Sigmoid colon (tissue), 6 donors: ENCODE measurements at regions not wholly inside any gene's neighbourhood (a gene's known extent, or its start where the extent isn't known, plus 50 kb on each side); places are given as distances from the start of the nearest gene placed in this dataset.

ENCODE experiments used
- DNase-seq: peaks from one replicate; pipeline ENCODE4 v3.0.0-alpha.2; 2019
- H3K27ac ChIP-seq, 4 donors: fragments of 200-600 bp; sonication (generic); one replicate each; pipeline ENCODE4 v1.5.1; 2016 to 2019; ENCODE audit warnings: mild to moderate bottlenecking in 1 of 4
- H3K27me3 ChIP-seq, 3 donors: fragments of 200-600 bp; sonication (generic); one replicate each; pipeline ENCODE4 v1.5.1; 2019; ENCODE audit warnings: mild to moderate bottlenecking in 1 of 3
- H3K36me3 ChIP-seq, 4 donors: fragments of 200-600 bp; sonication (generic); one replicate each; pipeline ENCODE4 v1.5.1; 2016 to 2019
- H3K4me1 ChIP-seq, 4 donors: fragments of 200-600 bp; sonication (generic); one replicate each; pipeline ENCODE4 v1.5.1; 2017 to 2019
- H3K4me3 ChIP-seq, 4 donors: fragments of 200-600 bp; sonication (generic); one replicate each; pipeline ENCODE4 v1.5.1; 2017 to 2019; ENCODE audit warnings: mild to moderate bottlenecking in 2 of 4, moderate library complexity in 1 of 4
- H3K9me3 ChIP-seq, 4 donors: fragments of 200-600 bp in 3 of 4; sonication (generic) in 3 of 4; one replicate each; pipeline versions ENCODE4 v1.5.1 to v1.6.1; 2013 to 2019
- EP300 ChIP-seq, 4 donors: sonication (generic); formaldehyde crosslinking; IDR thresholded peaks; one replicate each; pipeline ENCODE4 v1.6.1; 2017; ENCODE audit warnings: antibody characterized with exemption in 4 of 4
- POLR2A ChIP-seq, 2 donors: fragments of 450-650 bp; IDR thresholded peaks; one replicate each; pipeline ENCODE4 v1.6.1; 2016; ENCODE audit warnings: antibody characterized with exemption in 2 of 2, mild to moderate bottlenecking in 2 of 2, moderate library complexity in 2 of 2
- POLR2AphosphoS5 ChIP-seq, 4 donors: sonication (generic); formaldehyde crosslinking; IDR thresholded peaks; one replicate each; pipeline ENCODE4 v1.6.1; 2017; ENCODE audit warnings: antibody characterized with exemption in 4 of 4
- WGBS, 2 donors: extraction: QIAGEN DNeasy Blood & Tissue Kit; methylation state at CpG; one replicate each; pipeline ENCODE4 v1.1.7; 2013; 5-methylcytosine and 5-hydroxymethylcytosine counted together
- intact Hi-C: fragments of 100-400 bp; cut with DNase I; formaldehyde crosslinking; loops from one replicate; pipeline ENCODE4 v1.15.1; 2023
- TF ChIP-seq, protein P1 (sequence below), 4 experiments: fragments of 450-650 bp in 3 of 4; fragments of 200-600 bp in 1 of 4; IDR thresholded peaks; one replicate each; pipeline ENCODE4 v1.5.1; 2016 to 2019; ENCODE audit warnings: antibody characterized with exemption in 4 of 4, mild to moderate bottlenecking in 3 of 4, moderate library complexity in 2 of 4
- donor health status: healthy with polysubstance abuse.
- donor health status: healthy.

GRCh38 chr1:9437961-9438430, 101.3 kb upstream of the SLC25A33 start:
- WGBS, 2 donors = 78 to 80% methylated on average over 14 of the region's 14 CpGs
- TF ChIP-seq EP300 (IDR thresholded peaks at IDR 0.05) = no peak
- TF ChIP-seq POLR2AphosphoS5 (IDR thresholded peaks at IDR 0.05) = peak in 1 of 4 donors; percentile 5
- TF ChIP-seq POLR2A (IDR thresholded peaks at IDR 0.05) = no peak
- H3K36me3 ChIP-seq = no peaks in the 10 kb centered on the region
- H3K27ac ChIP-seq = peak overlapping the region; percentile 38 to 67 (median 52)
- peak; percentile 86 for DNase-seq
- no peaks in the 10 kb centered on the region for H3K9me3 ChIP-seq
- intact Hi-C loops = no loop called here
- no peak overlapping the region for H3K4me3 ChIP-seq
- H3K27me3 ChIP-seq = no peaks in the 10 kb centered on the region
- peaks cover 0 to 24% (median 20%) of the 10 kb centered on the region in 4 donors for H3K4me1 ChIP-seq

- no peaks in the 10 kb centered on the region for H3K9me3 ChIP-seq
- 71 to 78% methylated on average over 12 of the region's 12 CpGs for WGBS, 2 donors
- no peak for TF ChIP-seq EP300 (IDR thresholded peaks at IDR 0.05)
- peak in 1 of 4 donors; percentile 49 for TF ChIP-seq POLR2AphosphoS5 (IDR thresholded peaks at IDR 0.05)
- TF ChIP-seq, protein P1, sequence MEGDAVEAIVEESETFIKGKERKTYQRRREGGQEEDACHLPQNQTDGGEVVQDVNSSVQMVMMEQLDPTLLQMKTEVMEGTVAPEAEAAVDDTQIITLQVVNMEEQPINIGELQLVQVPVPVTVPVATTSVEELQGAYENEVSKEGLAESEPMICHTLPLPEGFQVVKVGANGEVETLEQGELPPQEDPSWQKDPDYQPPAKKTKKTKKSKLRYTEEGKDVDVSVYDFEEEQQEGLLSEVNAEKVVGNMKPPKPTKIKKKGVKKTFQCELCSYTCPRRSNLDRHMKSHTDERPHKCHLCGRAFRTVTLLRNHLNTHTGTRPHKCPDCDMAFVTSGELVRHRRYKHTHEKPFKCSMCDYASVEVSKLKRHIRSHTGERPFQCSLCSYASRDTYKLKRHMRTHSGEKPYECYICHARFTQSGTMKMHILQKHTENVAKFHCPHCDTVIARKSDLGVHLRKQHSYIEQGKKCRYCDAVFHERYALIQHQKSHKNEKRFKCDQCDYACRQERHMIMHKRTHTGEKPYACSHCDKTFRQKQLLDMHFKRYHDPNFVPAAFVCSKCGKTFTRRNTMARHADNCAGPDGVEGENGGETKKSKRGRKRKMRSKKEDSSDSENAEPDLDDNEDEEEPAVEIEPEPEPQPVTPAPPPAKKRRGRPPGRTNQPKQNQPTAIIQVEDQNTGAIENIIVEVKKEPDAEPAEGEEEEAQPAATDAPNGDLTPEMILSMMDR (IDR thresholded peaks at IDR 0.05) = no peak
- no peak for TF ChIP-seq POLR2A (IDR thresholded peaks at IDR 0.05)
- H3K36me3 ChIP-seq = no peaks in the 10 kb centered on the region
- peak overlapping the region; percentile 44 to 67 (median 52) for H3K27ac ChIP-seq
- DNase-seq = peak; percentile 87
- peaks cover 0 to 24% (median 21%) of the 10 kb centered on the region in 4 donors for H3K4me1 ChIP-seq
- intact Hi-C loops = no loop called here
- H3K4me3 ChIP-seq = no peak overlapping the region
- H3K27me3 ChIP-seq = no peaks in the 10 kb centered on the region
Measured at GRCh38 chr1:9438431-9439073, 100.7 kb upstream of the SLC25A33 start.

- Histone ChIP-seq H3K27me3 (no peaks in the 10 kb centered on the region), H3K4me1 (peaks cover 0 to 31% (median 24%) of the 10 kb centered on the region in 4 donors), H3K9me3 (no peaks in the 10 kb centered on the region), H3K36me3 (no peaks in the 10 kb centered on the region), H3K27ac (peak overlapping the region; percentile 44 to 67 (median 52)), H3K4me3 (no peak overlapping the region)
- WGBS, 2 donors = 69 to 79% methylated on average over 9 of the region's 9 CpGs
- intact Hi-C loops = no loop called here
- no peak for DNase-seq
- TF ChIP-seq POLR2AphosphoS5 (IDR thresholded peaks at IDR 0.05) (no peak), EP300 (IDR thresholded peaks at IDR 0.05) (no peak), POLR2A (IDR thresholded peaks at IDR 0.05) (no peak)
- TF ChIP-seq, protein P1 (IDR thresholded peaks at IDR 0.05) = no peak
Measured at GRCh38 chr1:9439074-9439761, 100.0 kb upstream of the SLC25A33 start.

DNA sequence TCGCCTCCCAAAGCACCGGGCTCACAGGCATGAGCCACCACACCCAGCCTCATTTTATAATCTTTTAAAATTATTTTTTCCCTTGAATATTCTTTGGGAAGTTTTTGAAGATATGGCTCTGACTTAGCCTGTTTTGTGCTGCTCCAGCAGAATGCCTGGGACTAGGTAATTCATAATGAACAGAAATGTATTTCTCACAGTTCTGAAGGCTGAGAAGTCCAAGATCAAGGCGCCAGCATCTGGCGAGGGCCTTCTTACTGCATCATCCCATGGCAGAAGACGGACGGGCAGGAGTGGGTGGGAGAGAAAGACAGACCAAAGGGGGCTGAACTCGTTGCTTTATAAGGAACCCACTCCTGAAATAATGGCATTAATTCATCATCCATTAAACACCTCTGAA, 99.0 kb upstream of the SLC25A33 start:
- peak overlapping the region in 2 of 4 donors; percentile 73 to 76 for H3K27ac ChIP-seq
- H3K9me3 ChIP-seq = no peaks in the 10 kb centered on the region
- no peaks in the 10 kb centered on the region for H3K36me3 ChIP-seq
- TF ChIP-seq POLR2AphosphoS5 (IDR thresholded peaks at IDR 0.05) (no peak), EP300 (IDR thresholded peaks at IDR 0.05) (no peak), POLR2A (IDR thresholded peaks at IDR 0.05) (no peak)
- TF ChIP-seq, protein P1 (IDR thresholded peaks at IDR 0.05) = no peak
- no peaks in the 10 kb centered on the region for H3K27me3 ChIP-seq
- intact Hi-C loops = no loop called here
- DNase-seq = no peak
- 85 to 89% methylated on average over 7 of the region's 7 CpGs for WGBS, 2 donors
- H3K4me1 ChIP-seq = peaks cover 0 to 38% (median 26%) of the 10 kb centered on the region in 4 donors
- no peak overlapping the region for H3K4me3 ChIP-seq

DNA sequence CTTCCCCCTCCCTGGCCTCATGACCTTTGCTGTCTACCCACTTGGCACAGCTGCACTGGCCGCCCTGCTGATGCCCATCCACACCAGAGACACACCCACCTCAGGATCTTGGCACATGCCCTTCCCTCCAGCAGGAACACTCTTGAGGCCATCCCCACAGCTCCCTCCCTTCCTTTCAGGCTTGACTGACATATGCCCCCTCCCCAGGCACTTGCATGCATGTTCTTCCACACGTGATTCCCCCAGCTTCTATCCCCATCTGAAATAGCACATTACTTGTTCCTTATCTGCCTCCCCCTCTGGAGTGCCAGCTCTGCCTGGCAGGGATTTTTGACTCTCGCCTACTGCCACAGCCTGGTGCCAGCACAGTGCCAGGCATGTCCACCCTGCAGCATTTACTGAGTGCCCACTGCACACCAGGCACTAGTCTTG, 98.5 kb upstream of the SLC25A33 start:
- intact Hi-C loops = no loop called here
- H3K4me1 ChIP-seq = peaks cover 0 to 38% (median 26%) of the 10 kb centered on the region in 4 donors
- peak overlapping the region; percentile 60 to 80 (median 74) for H3K27ac ChIP-seq
- no peaks in the 10 kb centered on the region for H3K9me3 ChIP-seq
- no peak for DNase-seq
- no peaks in the 10 kb centered on the region for H3K36me3 ChIP-seq
- H3K4me3 ChIP-seq = no peak overlapping the region
- no peaks in the 10 kb centered on the region for H3K27me3 ChIP-seq
- WGBS, 2 donors = 82 to 83% methylated on average over 3 of the region's 3 CpGs
- TF ChIP-seq, protein P1 (IDR thresholded peaks at IDR 0.05) = no peak
- no peak for TF ChIP-seq POLR2AphosphoS5 (IDR thresholded peaks at IDR 0.05)
- no peak for TF ChIP-seq POLR2A (IDR thresholded peaks at IDR 0.05)
- TF ChIP-seq EP300 (IDR thresholded peaks at IDR 0.05) = no peak
